ENCODE measurements at regions not wholly inside any gene's neighbourhood (a gene's known extent, or its start where the extent isn't known, plus 50 kb on each side); places are given as distances from the start of the nearest gene placed in this dataset.

DNA sequence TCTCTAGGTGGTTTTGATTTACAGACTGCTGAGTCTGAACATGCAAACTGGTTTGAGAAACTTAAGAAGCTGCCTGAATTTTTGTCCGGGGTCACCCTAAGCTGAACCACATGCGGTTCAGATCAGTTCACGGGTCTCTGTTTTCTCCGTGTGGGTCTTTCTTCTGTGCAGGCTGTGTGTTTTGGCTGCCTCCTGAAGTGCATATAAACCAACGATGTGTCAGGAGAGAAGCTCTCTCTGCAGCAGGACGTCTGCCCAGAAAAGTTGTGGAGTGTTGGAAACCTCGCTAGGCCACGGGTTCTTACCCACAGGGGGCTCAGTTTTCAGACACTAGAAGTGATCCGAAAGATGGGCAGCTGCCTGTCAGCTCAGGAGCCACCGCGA, 364.2 kb downstream of the IRX2 start:
- intact Hi-C loops (cut with micrococcal nuclease) = no loop called here

DNA sequence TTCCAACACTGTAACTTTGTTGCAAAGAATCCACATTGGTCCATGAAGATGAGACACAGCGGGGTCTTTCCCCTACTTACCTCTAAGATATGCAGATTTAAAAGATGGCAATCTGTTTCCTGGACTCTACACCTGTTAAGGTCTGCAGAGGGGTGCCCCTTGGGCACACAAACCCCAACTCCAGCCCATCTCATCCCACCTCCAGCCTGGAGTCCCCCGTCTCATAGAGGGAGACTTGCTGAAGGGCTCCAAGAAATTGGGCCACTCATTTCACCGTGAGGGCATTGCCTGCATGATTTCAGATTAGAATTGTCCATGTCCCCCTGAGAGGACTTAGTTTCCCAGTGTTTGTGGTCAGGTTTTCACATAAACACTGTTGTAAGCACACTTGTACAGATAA, 365.7 kb downstream of the IRX2 start:
- intact Hi-C loops (cut with micrococcal nuclease) = no loop called here

DNA sequence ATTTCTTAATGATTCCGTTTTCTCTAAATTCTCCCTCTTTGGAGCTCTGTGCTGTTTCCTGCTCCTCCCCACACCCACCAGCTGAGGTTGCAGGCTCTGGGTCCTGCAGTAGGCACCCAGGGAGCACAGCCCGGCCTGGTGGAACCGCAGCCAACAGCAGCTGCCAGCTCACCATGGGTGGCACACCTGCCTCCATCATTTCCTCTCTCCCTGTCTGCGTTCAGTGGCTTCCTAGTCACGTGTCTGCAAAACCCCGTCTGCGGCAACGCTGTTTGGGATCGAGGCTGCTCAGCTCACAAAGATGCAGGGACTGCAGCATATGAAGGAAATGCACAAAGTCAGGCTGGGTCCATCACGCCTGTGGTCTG, 367.8 kb downstream of the IRX2 start:
- intact Hi-C loops (cut with micrococcal nuclease) = no loop called here

DNA sequence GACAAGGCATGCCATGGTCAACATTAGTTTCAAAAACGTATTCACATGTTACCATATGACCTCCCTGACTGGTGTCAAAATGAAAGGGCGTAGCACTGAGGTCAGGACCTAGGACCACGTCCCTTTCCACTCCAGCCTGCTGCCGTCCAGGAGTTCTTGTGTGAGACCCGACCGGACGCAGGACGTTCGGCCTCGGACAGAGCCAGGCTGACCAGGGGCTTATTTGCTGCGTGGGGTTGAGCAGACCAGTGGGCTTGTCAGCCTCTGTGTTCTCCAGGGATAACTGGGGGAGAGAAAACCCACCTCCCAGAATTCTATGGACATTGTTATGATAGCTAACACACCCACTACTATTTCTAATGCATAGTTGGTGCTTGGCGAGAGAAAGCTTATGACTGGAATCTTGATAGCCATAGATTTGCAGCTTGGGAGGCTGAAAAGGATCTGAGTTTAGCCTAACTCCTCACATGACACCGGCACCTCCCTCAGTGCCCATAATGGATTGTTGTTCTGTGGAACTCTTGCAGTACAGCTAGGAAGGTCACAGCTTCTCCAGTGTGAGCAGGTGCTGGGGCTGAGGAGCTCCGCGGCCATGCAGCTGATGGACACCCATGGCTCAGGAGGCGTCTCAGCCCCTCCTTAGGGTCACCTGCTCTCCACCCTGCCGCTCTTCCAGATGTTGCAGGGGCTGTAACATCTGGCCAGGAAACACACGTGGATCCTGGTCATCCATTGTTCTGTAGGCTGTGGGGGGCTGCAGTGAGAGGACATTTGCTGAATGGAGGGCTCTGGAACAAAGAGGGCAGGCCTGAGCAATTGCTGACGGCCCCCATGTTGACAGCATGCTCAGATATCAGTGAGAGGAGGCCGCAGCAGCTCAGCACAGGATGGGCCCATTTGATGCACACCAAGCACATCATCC, 368.4 kb downstream of the IRX2 start:
- intact Hi-C loops (cut with micrococcal nuclease) = no loop called here

DNA sequence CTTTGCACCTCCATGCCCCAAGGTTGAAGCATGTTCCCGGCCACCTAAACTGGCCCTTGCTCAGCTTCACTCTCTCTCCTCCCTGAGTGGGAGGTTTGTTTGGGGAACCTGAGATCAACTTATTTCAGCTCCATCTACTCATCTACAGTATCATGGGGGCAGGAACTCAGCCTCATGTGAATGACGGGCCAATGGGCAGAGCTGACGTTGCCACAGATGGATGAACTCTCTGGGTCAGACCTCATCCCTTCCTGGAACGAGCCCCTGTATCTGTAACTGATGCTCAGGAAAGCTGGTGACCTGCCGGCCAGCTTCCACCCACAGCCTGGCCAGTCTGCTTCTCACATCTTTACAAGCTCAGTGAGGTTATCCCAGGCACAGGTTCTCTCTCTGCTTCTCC, 369.6 kb downstream of the IRX2 start:
- intact Hi-C loops (cut with micrococcal nuclease) = no loop called here

DNA sequence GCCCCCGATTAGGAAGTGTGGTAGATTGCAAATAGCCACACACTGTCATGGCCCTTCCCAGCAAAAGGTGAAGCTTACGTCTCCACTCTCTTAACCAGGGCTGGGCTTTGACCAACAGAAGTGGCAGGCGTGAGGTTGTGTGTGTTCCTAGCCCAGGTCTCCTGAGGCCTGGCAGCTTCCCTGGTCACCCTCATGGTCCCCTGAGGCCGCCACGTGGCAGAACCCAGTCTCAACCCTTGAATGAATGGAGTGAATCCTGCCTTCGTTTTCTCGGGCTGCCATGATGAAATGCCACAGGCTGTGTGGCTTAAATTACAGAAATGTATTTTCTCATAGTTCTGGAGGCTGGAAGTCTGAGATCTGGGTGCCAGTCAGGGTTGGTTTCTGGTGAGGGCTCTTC, 370.4 kb downstream of the IRX2 start:
- intact Hi-C loops (cut with micrococcal nuclease) = no loop called here

DNA sequence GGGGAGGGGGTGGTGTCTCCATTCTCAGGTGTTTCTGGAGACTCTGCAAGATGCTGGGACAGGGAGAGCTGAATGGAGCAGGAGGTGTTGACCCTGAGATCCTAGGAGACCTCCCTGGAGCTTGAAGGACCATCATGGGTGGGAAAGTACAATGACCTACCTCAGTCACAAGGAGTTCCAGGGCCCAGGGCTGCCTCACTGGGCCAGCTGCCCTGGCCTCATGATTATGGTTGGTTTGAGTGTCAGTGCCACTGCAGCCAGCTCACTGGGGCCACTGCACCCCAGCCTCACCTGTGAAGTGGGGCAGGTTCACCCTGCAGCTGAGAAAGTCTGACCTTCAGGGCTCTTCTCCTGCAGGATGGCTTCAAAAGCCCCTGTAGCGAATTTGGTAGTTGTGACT, 372.5 kb downstream of the IRX2 start:
- intact Hi-C loops (cut with micrococcal nuclease) = no loop called here

DNA sequence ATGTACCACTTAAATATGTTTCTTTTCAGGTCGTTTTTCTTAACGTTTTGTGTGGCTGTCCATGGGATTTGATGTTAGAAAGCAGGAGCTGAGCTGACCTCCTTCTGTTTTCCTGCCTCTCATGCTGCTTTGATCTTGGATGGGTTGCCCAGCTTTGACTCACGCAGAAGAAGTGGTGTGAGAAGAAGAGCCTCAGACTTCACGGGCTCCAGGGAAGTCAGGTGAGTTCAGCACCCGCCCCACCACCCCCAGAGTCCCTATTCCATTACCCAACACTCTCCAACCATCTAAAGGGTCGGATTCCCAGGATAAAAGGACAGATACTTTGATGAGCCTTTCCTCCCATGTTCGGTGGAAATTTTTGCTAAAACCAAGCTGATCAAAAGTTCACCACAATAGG, 373.4 kb downstream of the IRX2 start:
- intact Hi-C loops (cut with micrococcal nuclease) = no loop called here

DNA sequence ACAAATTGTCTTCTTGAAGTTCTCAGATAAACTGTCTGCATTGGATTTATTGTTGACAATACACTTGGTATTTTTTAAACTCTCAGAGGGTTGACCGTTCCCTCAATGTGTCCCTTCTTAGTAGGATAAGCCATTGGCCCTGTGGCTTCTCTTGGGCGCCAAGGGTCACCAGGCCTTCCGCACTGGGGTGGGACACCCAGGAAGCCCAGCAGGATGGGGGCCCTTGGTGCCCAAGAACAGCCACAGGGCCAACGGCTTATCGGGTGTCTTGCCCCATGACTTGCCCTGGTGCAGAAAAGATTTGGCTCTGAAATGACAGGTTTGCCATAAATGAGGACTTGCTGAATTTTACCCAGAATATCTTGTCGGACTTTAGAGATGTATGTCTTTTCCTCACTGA, 375.0 kb downstream of the IRX2 start:
- intact Hi-C loops (cut with micrococcal nuclease) = no loop called here

DNA sequence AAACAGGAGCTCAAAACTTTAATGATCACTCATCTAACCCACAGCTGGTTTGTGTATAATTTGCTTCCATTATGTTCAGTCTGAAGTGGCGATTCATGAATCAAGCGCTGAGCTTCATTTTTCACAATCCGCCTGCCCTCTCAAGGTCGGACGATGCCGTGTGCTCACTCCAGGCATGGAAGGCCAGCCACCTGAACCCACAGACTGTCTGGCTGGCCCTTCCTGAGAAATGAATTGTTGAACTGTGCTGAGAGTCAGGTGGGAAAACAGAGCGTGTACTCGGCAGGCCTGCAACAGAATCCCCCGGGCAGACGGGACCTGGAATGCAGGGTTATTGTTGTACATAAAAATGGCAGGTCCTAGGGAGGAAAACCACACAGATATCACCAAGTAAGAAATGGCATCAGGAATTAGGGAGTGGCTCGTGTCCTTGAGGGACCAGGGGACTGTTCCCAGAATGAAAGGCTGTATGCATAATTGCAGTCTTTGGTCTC, 375.7 kb downstream of the IRX2 start:
- intact Hi-C loops (cut with micrococcal nuclease) = no loop called here

DNA sequence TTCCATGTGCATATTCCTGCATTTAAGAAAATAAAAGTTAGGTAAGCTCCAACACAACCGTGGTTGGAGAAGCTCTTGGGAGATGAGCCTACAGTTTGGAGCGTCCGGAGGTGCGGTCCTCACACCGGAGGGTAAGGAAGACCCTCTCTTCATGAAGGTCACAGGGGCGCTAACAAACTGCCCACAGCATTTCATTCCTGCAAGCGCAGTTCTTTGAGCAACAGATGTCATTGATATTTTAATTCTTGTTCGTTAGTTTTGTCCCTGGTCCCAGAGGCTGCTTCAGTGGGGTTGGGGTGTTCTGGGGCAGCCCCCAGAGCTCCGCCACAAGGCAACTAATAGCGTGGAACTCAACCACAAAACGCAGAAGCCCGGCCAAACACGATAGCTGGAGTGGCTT, 376.2 kb downstream of the IRX2 start:
- intact Hi-C loops (cut with micrococcal nuclease) = no loop called here

DNA sequence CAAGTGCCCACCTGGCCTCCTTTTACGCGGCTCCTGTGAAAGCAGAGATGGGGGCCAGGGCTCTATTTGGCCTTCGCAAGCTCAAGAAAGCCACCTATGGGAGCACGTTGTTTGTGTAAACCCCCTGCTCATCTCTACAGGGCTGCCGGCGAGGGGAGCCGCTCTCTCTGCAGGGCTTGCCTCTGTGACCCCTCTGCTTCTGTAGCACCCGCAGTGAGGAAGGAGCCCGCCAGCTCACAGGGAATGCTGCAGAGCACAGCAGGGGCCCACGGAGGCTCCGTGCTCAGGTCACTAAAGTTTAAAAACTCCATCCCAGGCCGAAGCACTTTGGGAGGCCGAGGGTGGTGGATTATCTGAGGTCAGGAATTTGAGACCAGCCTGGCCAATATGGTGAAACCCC, 376.8 kb downstream of the IRX2 start:
- intact Hi-C loops (cut with micrococcal nuclease) = no loop called here

DNA sequence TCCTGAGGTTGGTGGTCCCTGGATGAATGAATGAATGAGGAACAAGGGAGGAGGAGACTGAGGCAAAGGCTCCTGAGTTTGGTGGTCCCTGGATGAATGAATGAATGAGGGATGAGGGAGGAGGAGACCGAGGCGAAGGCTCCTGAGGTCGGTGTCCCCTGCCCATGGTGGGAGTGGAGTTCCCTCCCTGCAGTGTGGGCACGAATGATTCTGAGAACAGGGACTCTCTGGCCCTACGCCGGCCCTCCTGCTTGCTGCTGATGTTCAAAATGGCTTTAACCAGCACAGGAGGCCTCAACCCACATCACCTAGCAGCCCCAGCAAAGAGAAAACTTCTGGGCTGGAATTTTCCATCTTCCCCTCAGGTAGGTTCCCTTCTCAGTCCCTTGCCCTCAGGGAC, 377.8 kb downstream of the IRX2 start:
- intact Hi-C loops (cut with micrococcal nuclease) = no loop called here

DNA sequence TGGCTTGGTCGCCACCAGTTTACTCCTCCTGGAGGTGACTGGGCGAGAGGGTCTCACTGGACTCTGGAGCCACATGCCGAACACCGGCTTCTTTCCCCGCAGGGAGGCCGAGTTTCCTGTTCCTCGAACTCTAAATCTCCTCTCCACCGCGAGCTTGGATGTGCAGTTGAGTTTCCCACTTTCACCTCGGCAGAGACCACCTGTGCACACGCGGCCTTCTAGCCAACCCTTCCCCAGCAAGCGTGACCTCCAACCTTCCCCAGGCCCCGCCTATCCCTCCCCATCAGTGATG, 380.1 kb downstream of the IRX2 start:
- intact Hi-C loops (cut with micrococcal nuclease) = no loop called here

DNA sequence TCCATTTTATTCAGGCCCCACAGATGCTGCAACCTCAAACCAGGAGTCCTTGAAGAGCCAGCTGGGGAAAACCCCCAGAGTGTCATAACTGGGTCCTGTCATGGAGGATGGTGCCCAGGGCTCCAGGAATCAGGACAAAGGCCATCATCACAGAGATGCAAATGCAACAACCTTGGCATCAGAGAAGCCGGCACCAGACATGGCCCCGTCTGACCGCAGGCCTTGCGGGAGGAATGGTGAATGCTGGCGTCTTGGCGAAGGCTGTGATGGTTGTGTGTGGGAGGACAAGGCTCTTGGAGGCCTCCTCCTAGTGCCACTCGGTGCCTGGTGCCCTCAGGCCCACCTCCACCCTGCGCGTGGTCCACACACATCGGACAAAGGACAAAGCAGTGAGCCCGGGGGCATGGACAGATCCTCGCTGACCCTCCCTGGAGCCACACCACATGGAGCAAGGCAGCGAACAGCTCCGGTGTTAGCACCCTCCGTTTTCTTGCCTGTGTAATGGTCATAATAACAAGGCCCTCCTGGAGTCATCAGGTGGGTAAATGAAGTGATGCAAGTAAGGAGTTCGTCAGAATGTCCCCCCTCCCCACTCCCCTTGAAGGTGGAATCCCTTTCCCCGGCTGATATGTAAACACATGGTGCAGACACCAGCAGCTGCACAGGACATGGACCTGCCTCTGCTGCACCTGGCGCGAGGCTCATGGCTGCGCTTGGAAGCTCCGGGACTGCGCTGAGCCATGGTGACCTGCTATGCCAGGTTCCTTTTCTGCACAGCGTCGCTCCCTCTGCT, 380.7 kb downstream of the IRX2 start:
- intact Hi-C loops (cut with micrococcal nuclease) = no loop called here

DNA sequence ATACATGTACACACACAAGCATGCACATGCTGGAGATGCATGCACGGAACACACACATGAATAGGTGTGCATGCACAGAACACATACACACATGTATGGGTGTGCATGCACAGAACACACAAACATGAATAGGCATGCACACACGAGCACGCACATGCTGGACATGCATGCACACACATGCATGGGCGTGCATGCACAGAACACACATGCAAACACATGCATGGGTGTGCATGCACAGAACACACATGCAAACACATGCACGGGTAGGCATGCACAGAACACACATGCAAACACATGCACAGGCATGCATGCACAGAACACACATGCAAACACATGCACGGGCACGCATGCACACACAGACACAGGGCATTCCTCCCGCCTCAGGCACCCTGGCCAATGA, 382.3 kb downstream of the IRX2 start:
- intact Hi-C loops (cut with micrococcal nuclease) = no loop called here

DNA sequence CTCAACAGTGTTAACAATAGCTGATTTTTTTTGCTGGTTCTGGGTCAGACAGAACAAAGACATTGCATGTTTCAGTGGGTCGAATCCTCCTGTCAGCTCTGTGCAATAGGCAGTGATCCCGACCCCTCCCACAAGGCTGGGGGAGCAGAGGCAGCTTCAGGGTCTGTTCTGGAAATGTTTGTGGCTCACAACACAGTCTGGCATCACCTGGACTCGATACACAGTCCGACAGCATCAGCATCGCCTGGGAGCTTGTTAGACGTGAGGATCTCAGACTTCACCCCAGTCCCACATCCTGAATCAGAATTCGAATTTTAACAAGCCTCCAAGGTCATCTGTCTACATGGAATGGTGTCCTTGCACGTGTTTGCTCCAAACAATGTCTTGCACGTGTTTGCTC, 384.7 kb downstream of the IRX2 start:
- intact Hi-C loops (cut with micrococcal nuclease) = no loop called here

DNA sequence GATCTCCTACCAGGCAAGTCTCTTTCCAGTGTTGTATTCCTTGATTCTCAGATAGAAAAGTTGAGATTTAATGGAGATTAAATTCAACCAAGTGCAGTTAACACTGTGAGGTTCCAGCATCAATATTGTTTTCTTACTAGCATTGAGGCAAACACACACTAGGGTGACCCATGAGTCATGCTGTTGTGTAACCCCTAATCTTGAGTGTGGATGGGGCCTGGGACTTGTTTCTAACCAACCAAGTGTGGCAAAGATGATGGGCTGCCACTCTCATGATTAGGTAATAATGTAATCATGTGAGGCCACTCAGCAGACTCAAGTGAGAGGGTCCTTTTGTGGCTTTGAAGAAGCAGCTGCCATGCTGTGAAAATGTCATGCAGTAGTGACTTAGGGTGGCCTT, 394.2 kb downstream of the IRX2 start:
- intact Hi-C loops (cut with micrococcal nuclease) = no loop called here

DNA sequence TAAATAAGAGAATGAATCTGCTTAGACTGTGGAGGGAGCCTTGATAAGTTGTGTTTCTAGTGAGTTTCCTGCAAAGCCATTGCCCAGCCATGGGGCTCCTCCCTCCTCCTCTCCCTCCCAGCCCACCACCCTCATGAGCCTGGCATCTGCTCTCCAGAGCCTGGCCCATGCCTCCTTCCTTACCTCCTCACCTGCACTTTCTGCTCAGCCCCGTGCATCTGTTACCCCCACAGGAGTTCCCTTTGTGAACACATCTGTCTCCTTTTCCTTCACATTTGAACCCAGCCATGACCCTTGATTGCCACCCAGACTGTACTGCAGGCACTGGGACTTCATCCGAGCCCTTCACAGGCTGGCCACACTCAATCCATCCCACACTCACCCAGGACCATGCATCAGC, 395.6 kb downstream of the IRX2 start:
- intact Hi-C loops (cut with micrococcal nuclease) = no loop called here

DNA sequence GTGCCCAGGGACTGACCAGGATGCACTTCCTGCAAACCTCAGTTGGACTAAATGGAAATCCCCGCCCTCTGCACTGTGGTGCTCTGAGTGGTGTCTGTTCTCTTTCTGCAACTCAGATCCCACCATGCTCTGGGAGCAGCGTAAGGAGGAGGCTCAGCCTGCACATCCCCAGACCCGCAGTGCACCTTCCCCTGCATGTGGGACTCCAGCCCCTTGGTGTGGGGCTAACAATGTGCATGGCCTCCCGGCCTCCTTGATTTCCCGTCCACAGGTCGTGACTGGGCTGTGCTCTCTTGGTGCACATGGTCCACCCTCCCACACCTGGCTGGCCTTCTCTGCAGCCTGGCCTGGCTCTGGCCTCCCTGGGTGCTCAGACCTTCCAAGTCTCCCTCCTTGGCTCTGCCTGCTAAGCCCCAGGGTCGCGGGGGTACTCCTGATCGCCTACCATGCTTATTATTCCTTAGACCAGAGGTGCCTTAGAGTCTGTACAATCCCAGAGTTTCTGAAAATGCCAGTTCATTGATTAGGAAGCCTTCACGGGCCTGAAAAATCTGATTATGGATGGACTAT, 397.5 kb downstream of the IRX2 start:
- intact Hi-C loops (cut with micrococcal nuclease) = no loop called here

DNA sequence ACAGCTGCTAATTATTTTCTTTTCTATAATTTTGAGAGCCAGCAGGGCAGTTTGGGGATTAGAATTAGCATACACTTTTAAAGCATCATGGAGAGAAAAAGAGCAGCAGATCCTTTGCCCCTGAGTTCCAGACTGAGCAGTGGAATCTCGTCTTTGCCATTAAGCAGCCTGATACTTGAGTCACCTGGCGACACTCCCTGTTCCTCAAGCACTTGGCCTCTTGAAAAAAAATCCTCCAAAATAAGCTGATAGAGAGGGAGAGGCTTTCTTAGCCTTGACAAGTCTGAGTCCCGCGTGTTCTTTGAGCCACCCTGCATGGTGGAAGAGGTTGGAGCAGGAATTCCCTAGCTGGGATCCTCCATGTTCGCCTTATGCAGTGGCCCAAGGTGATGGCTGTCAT, 398.3 kb downstream of the IRX2 start:
- intact Hi-C loops (cut with micrococcal nuclease) = no loop called here

DNA sequence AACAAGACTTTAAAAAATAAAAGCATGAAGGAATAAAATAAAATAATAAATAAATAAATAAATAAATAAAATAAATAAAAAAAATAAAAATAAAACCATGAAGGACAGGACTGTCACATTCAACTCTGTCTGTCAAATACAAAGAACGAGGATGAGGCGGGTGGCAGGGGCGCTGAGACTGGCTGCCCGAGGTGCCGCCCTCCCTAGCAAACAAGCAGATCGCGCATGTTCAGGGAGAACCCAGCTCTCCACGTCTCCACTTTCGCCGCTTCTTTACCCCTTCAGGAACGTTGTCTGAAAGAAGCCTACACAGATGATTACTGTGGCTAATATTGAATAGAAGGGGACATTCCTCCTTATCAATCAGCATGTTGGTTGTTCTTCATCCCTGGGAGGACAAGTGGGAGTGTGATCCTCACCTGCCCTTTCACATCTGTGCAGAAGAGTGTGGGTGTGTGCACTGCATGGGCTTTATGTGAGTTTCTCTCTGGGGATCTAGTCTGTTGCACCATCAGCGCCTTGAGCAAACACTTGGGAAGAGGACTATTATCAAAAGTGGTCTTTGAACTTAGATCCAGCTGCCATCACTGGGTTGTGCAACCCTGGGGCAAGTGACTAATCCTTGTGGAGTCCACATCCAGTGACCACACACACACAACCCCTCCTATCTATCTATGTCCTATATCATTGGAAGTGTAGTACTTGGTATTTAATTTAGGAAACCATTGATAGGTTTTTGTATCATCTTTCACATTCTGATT, 399.2 kb downstream of the IRX2 start:
- intact Hi-C loops (cut with micrococcal nuclease) = no loop called here
